Renal cortical epithelial cell (primary cell): ENCODE measurements at regions not wholly inside any gene's neighbourhood (a gene's known extent, or its start where the extent isn't known, plus 50 kb on each side); places are given as distances from the start of the nearest gene placed in this dataset.

Experiments
- DNase-seq: peaks from one replicate; pipeline ENCODE4 v3.0.0-alpha.2; 2011; ENCODE audit warnings: low read depth

DNA sequence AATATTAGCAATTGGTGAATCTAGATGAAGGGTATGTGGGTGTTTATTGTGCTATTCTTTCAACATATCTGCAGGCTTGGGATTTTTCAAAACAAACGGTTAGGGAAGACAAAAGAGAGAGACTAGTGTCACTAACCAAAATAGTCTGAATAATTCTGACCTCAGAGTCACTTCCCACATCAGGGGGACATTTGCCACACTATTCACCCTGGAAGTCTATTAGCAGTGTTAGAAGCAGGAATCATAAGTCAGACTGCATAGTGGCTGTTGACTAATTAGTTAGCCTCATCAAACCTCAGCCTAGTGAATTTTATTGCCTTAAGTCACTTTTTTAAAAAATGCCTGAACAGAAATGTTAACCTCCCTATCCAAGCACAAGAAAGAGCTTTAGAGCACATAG is 169.2 kb upstream of the RGMB start:
- no peak for DNase-seq

DNA sequence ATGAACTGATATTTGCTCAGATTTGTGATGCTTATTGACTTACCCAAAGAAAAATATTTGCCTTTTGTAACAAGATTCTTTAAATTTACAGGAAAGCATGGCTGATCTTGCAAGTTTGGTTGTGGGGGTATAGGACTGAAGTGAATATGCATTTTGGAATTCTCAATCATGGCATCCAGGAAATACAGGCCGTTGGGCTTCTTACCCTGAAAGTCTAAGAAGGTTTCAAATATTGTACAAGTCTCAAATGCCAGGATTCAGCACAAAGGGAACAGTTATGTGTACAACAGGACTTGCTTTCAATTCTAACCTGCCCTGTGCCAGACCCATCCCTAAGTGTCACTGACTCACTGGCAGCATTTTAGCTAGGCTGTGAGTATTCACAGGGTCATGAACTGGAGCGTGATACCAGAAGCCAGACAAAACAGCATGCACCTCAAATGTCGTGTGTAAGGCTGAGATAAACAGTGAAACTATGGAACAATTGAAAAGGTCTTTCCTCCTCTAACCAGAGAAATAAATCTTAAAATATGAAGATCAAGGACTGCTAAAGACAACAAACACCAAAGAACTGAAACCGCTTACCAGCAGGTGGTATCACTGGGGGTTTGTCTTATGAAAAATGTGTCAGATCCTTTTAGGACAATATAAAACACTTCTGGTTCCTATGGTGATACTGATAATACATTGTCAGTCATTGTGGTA is 168.6 kb upstream of the RGMB start:
- DNase-seq, result peak; percentile 7

GRCh38 chr5:98605426-98605825 is 168.0 kb upstream of the RGMB start:
- DNase-seq, result no peak

DNA sequence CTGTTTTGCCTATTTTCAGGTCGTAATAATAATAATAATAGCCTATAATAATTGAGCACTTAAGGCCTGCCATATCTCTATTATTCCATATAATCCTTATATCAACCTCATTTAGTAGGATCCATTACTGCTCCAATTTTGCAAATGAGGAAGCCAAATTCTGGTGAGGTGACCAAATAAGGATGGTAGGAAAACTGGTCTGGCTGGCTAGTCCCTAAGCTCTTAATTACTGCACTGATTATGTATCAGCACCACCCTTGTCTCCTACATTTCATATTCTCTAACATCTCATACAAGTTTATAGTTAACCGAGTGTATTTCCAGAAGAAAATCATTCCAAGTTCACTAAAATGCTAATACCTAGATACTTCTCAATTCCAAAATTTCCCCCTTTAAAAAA is 166.5 kb upstream of the RGMB start:
- no peak for DNase-seq

- no peak for DNase-seq
Measured at GRCh38 chr5:98608052-98608451, 165.4 kb upstream of the RGMB start.

DNA sequence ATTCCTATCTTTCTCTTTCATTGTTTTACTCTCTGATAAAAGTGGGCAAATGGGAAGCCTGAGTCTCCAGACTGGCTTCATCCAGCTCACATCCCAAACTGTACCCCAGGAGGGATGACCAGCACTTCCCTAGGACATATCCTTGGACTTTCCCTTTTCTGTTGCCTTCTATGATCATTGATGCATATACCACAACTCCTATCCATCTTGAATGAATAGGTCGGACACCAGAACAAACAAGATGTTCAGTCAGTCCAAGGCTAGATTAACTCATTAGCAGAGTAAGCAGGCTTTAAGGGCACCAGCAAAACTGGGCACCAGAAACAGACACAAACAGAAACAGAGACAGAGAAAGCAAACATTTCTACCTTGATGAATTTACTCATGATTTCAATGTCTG is 159.1 kb upstream of the RGMB start:
- DNase-seq, result peak; percentile 68

- no peak for DNase-seq
Measured at GRCh38 chr5:98621821-98622220, 151.6 kb upstream of the RGMB start.

DNA sequence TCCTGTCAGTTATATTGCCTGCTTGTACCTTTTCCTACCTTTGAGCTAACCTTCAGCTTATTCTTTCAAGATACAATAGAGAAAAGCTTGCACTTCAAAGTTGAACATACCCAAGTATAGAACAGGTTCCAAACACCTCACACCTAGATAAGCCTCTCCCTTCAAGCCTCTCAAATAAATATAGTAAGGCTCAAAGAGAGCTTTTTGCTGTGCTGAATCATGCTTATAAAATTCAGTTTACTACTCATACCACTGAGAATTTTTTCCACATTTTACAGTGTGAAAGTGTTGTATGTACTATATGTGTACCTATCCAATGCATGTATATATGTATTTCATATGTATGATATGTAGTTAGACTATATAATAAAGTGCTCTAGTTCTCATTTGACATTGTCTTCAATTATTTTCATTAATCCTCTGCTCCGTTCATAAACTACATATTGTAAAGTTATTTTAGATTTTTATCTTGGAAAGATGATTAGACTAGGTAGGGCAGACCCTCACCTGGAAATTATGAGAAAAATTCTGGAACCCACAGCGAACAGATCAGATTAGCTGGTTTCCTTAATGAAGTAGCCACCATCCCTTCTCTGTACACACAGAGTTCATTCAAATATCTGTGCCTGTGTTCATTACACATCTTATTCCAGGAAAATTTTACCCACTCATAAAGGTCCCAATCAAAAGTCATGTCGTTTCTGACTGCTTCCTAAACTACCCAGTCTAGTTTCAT is 149.2 kb upstream of the RGMB start:
- no peak for DNase-seq

DNA sequence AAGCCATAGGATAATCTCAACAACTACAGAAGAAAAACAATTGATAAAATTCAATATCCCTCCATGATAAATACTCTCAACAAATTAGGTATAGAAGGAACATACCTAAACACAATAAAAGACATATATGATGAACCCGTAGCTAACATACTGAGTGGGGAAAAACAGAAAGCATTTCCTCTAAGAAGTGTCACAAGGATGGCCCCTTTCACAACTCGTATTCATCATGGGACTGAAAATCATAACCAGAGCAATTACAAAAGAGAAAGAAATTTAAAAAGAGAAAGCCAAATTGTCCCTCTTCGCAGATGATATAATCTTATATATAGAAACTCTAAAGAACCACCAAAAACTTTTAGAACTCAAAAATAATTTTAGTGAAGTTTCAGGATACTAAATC is 146.3 kb upstream of the RGMB start:
- no peak for DNase-seq

GRCh38 chr5:98630621-98631020 is 142.8 kb upstream of the RGMB start:
- DNase-seq, result no peak

DNA sequence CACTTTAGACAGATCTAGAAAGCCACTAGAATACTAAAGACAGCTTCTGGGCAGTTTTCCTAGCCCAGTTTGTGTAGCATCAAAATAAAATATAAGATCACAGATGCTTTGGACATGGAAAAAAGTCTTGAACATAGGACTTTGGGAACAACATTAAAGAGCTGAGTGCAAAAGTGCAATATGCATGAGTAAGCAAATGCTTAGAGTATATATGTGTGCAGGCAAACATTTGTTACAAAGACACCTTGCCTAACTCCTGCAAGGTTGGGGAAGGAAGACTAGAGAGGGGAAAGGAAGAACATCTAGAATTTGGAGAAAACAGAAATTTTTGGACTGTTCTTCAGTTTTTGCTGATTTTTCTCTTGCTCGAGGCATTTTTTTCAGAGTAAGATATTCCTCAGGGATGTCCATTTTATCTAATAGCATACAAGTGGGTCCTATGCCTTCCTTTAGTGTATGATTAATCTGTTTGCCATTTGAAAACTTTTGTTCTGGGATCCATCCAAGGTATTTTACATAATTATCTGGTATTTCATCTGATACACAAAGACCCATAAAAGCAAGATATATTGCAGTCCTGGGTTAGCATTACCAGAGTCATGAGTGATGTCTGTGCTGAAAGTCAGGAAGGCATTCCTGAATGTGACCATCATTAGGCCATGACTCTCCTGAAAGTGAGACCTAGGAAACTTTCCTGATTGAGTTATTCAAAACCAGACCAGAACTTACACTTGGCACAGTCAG is 142.0 kb upstream of the RGMB start:
- DNase-seq, result peak; percentile 28

- peak; percentile 71 for DNase-seq
Measured at GRCh38 chr5:98635656-98636055, 137.8 kb upstream of the RGMB start.

GRCh38 chr5:98637116-98637515 is 136.3 kb upstream of the RGMB start:
- DNase-seq, result no peak

DNA sequence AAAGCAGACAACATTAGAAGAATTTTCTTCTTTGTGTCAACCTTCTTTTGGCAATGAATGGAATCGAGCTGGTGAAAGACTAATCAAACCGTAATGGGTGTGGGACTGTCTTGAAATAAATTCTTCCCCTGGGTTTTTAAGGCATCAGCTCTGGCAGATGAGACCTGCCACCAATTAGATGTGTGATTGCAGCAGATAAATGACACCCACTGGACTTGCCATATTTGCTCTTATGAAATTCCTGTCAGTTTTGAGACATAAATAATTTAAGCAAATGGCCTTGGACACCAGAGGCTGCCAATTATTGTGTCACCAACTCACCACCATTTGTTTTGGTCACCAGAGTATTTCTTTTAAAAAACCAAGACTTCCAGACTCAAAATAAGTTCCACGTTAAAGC is 135.9 kb upstream of the RGMB start:
- no peak for DNase-seq

DNA sequence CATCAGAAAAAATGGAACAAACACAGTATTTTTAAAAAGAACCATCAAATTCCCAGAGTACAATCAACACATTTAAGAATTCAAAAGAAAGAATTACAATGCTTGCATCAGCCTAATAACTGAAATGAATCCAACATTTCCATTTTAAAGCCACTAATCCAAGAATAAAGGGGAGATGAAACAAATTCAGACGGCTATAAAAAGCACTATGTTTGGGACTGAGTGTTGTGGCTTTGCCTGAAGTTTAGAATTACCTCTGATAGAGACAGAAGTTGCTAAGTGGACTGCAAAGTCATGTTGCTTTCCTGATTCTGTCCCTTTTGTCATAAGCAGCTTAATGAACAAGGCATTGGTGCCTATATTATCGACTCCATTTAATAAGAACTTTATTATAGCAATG is 135.4 kb upstream of the RGMB start:
- no peak for DNase-seq

DNA sequence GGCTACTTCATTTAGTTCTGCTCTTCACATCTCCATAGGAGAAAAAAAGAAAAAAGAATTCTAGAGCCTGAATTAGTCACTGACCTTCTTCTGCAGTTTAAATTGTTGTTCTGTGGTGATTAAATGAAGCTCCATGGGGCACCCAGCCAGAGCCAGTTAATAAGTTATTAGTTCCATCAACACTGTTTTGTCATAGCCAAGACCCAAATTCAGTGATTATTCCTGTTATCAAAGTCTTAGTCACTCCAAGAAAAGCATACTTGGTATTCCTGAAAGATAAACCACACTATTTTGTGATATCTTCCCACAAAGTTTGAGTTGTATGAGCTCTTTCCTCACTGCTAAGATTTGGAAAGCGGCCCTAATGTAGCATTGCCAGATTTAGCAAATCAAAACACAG is 134.8 kb upstream of the RGMB start:
- peak; percentile 89 for DNase-seq

DNA sequence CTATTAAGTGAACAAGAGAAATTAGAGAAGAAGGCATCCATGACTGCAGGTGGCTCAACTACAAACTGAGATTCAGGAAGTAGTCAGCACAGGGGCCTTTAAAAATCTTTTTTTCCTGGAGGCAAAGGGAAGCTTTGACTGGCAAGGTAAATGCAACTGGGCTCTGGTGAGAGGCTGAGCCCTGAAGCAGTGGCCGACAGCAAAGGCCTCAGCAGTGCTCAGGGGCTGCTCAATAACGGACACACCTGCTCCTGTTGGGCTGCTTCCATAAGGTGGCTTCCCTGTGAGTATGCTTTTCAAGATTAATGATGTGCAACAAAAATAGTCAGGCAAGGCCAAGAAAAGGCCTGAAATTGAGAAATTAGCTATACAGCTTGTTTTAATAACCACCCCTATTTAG is 134.2 kb upstream of the RGMB start:
- DNase-seq, result no peak

GRCh38 chr5:98641671-98642070 is 131.8 kb upstream of the RGMB start:
- no peak for DNase-seq

GRCh38 chr5:98643569-98643968 is 129.9 kb upstream of the RGMB start:
- no peak for DNase-seq

- DNase-seq, result no peak
Measured at GRCh38 chr5:98651715-98652114, 121.7 kb upstream of the RGMB start.

DNA sequence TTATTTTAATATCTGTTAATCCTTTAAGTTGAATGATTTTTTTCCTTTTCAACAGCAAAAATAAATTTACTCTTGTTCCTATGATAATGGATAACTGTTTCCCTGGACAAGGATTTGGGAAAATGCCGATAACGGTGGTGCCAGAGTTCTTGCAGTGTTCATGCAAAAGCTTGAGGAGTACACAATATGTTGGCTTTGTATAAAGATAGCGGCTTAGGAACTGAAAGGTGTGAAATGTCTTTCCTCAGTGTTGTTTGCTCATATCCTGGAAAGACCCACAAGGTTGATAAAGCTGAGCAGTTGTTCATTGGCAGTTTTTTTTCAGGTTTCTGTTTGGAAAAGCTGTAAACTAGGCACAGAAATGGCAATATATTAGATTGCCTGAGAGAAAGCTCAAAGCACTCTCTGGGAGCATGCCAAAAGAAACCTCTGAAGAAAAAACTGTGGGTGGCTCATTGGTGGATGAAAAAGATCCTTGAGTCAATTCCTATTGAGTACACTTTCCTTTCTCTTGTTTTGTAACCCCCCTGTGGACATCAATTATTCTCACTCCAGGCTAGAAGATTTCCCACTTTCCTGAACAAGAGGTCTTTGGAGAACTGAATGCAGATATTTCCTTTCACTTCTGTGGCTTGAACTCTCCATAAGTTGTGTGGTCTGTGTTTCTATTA is 117.2 kb upstream of the RGMB start:
- DNase-seq, result no peak

DNA sequence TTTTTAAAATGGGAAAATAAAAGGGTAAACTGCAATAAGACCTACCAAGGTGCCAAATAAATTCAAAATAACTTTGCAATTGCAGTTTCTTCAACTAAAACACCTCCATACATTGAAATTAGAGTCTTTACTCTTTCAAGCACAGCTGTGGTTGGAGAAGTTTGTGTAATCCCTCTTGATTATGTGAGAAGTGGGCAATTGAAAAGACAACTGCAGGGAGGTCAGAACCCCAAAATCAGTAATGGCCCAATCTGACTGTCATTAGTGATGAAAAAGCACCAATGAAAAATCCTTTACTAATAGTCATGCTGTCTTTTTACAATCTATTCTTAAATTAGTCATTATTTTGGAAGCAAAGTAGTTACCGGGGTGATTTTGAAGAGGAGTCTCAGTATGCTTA is 116.7 kb upstream of the RGMB start:
- no peak for DNase-seq
